DOHH2 (cell line): ENCODE measurements at regions not wholly inside any gene's neighbourhood (a gene's known extent, or its start where the extent isn't known, plus 50 kb on each side); places are given as distances from the start of the nearest gene placed in this dataset.

Experiments used
- H3F3A ChIP-seq: fragments of 200-600 bp; sonication (generic), shearing (Covaris generic); 2 replicates; pipeline ENCODE4 v1.6.0; 2016; ENCODE audit warnings: antibody characterized with exemption, mild to moderate bottlenecking; ENCODE audit not compliant: control insufficient read depth, insufficient read depth
- H3K27ac ChIP-seq: fragments of 200-600 bp; sonication (generic); 2 replicates; pipeline ENCODE4 v1.5.1; 2014; ENCODE audit warnings: low read depth, mild to moderate bottlenecking, low read length, moderate library complexity
- H3K27me3 ChIP-seq: fragments of 200-600 bp; sonication (generic); 2 replicates; pipeline ENCODE4 v1.6.1; 2014; ENCODE audit warnings: mild to moderate bottlenecking, low read length, mixed read lengths; ENCODE audit not compliant: control insufficient read depth
- H3K36me3 ChIP-seq: fragments of 200-600 bp; sonication (generic); 2 replicates; pipeline ENCODE4 v1.6.1; 2014; ENCODE audit warnings: mild to moderate bottlenecking, low read length, moderate library complexity, mixed read lengths; ENCODE audit not compliant: control insufficient read depth
- H3K4me1 ChIP-seq: fragments of 200-600 bp; sonication (generic); 2 replicates; pipeline ENCODE4 v1.6.1; 2014; ENCODE audit warnings: mild to moderate bottlenecking, low read length, mixed read lengths; ENCODE audit not compliant: control insufficient read depth
- H3K4me2 ChIP-seq: fragments of 200-600 bp; sonication (generic); 2 replicates; pipeline ENCODE4 v1.6.0; 2014; ENCODE audit warnings: mild to moderate bottlenecking, low read length, moderate library complexity
- H3K4me3 ChIP-seq: fragments of 200-600 bp; sonication (generic); 2 replicates; pipeline ENCODE4 v1.5.1; 2014; ENCODE audit warnings: mild to moderate bottlenecking, low read length, mixed read lengths
- H3K79me2 ChIP-seq: fragments of 200-600 bp; sonication (generic); 2 replicates; pipeline ENCODE4 v1.6.1; 2014; ENCODE audit warnings: mild to moderate bottlenecking, low read length, mixed read lengths; ENCODE audit not compliant: control insufficient read depth
- H3K9me2 ChIP-seq: fragments of 200-600 bp; sonication (generic); replicated peaks from 2 replicates; pipeline ENCODE4 v1.6.1; 2014; ENCODE audit warnings: mild to moderate bottlenecking, low read length, mixed read lengths; ENCODE audit not compliant: control insufficient read depth
- H3K9me3 ChIP-seq: fragments of 200-600 bp; sonication (generic); 2 replicates; pipeline ENCODE4 v1.6.1; 2014; ENCODE audit warnings: antibody characterized with exemption, low read length, mixed read lengths; ENCODE audit not compliant: control insufficient read depth, insufficient read depth
- H4K20me1 ChIP-seq: fragments of 200-600 bp; sonication (generic); 2 replicates; pipeline ENCODE4 v1.6.0; 2014; ENCODE audit warnings: low read depth, mild to moderate bottlenecking, antibody characterized with exemption, low read length, moderate library complexity; ENCODE audit not compliant: control insufficient read depth, insufficient read depth
- EZH2phosphoT487 ChIP-seq: fragments of 200-600 bp; sonication (generic); IDR thresholded peaks from 2 replicates; pipeline ENCODE4 v1.6.1; 2017; ENCODE audit warnings: borderline replicate concordance, mild to moderate bottlenecking, antibody characterized with exemption, low read length, moderate library complexity, mixed read lengths
- TF ChIP-seq, protein P1 (sequence below): fragments of 200-600 bp; sonication (generic); IDR thresholded peaks from one replicate; pipeline ENCODE4 v1.5.1; 2014; ENCODE audit warnings: antibody characterized with exemption, mild to moderate bottlenecking, low read depth, low read length; ENCODE audit not compliant: poor library complexity, severe bottlenecking

DNA sequence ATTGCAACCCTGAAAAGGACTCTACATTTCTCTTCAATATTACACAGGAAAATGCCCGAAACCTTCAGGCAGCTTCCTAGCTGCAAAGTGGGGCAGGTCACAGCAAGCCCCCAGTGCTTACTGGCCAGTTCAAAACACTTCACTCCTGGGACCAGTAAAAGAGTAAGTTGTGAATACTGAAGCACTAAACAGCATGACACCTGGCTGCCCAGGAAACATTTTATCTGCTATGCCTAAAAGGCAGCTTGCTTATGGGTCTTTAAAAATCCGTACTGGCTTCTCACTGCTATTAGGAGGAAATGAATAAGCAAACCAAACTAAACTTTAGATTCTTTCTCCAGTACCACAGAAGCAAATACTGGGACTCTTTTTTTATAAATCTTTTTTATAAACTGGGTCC, 457.9 kb upstream of the ALCAM start:
- no peak for TF ChIP-seq EZH2phosphoT487
- TF ChIP-seq, protein P1, sequence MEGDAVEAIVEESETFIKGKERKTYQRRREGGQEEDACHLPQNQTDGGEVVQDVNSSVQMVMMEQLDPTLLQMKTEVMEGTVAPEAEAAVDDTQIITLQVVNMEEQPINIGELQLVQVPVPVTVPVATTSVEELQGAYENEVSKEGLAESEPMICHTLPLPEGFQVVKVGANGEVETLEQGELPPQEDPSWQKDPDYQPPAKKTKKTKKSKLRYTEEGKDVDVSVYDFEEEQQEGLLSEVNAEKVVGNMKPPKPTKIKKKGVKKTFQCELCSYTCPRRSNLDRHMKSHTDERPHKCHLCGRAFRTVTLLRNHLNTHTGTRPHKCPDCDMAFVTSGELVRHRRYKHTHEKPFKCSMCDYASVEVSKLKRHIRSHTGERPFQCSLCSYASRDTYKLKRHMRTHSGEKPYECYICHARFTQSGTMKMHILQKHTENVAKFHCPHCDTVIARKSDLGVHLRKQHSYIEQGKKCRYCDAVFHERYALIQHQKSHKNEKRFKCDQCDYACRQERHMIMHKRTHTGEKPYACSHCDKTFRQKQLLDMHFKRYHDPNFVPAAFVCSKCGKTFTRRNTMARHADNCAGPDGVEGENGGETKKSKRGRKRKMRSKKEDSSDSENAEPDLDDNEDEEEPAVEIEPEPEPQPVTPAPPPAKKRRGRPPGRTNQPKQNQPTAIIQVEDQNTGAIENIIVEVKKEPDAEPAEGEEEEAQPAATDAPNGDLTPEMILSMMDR, result no peak
- Histone ChIP-seq H3K36me3 (no peaks in the 10 kb centered on the region), H3K4me2 (no peak overlapping the region), H3K9me2 (no peaks in the 10 kb centered on the region), H3F3A (no peaks in the 10 kb centered on the region), H3K4me1 (no peaks in the 10 kb centered on the region), H3K27me3 (no peaks in the 10 kb centered on the region), H4K20me1 (no peaks in the 10 kb centered on the region), H3K79me2 (no peaks in the 10 kb centered on the region), H3K4me3 (no peak overlapping the region), H3K27ac (no peak overlapping the region), H3K9me3 (no peaks in the 10 kb centered on the region; the same call in 1 of the 2 replicates)

- H3K36me3 ChIP-seq, result no peaks in the 10 kb centered on the region
- H3K4me2 ChIP-seq, result no peak overlapping the region
- H3K4me3 ChIP-seq, result no peak overlapping the region
- no peaks in the 10 kb centered on the region for H3K27me3 ChIP-seq
- H3K4me1 ChIP-seq, result no peaks in the 10 kb centered on the region
- H3K9me2 ChIP-seq, result no peaks in the 10 kb centered on the region
- no peak overlapping the region for H3K27ac ChIP-seq
- H3F3A ChIP-seq, result no peaks in the 10 kb centered on the region
- H3K79me2 ChIP-seq, result no peaks in the 10 kb centered on the region
- no peaks in the 10 kb centered on the region; the same call in 1 of the 2 replicates for H3K9me3 ChIP-seq
- no peak for TF ChIP-seq EZH2phosphoT487
- TF ChIP-seq, protein P1, result no peak
- no peaks in the 10 kb centered on the region for H4K20me1 ChIP-seq
Observed at GRCh38 chr3:104909198-104909597, 457.5 kb upstream of the ALCAM start.

DNA sequence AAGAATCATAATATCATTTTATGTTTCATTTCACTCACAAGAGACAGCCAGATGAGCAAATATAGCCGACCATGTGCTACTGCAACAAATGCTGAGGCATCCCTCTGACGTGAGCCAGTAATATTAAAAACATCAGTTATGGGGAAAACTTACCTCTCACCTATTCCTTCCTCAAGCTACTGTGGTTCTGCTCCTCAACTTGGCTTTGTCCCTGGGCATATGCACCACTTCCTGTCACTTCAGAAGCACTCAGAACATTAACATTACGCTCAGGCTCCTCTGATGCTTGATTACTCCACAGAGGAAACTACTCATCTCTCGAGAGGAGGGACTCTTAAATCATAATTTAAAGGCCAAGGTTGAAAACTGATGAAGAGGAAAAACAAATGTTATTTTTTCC, 457.0 kb upstream of the ALCAM start:
- TF ChIP-seq EZH2phosphoT487, result no peak
- TF ChIP-seq, protein P1, result no peak
- Histone ChIP-seq H4K20me1 (no peaks in the 10 kb centered on the region), H3F3A (no peaks in the 10 kb centered on the region), H3K4me2 (no peak overlapping the region), H3K9me3 (no peaks in the 10 kb centered on the region; the same call in 1 of the 2 replicates), H3K27me3 (no peaks in the 10 kb centered on the region), H3K79me2 (no peaks in the 10 kb centered on the region), H3K27ac (no peak overlapping the region), H3K4me3 (no peak overlapping the region), H3K36me3 (no peaks in the 10 kb centered on the region), H3K4me1 (no peaks in the 10 kb centered on the region), H3K9me2 (no peaks in the 10 kb centered on the region)

- H3K4me3 ChIP-seq, result no peak overlapping the region
- H3K4me1 ChIP-seq, result no peaks in the 10 kb centered on the region
- H3K36me3 ChIP-seq, result no peaks in the 10 kb centered on the region
- H3K9me3 ChIP-seq, result no peaks in the 10 kb centered on the region; the same call in 1 of the 2 replicates
- H4K20me1 ChIP-seq, result no peaks in the 10 kb centered on the region
- H3K4me2 ChIP-seq, result no peak overlapping the region
- H3K79me2 ChIP-seq, result no peaks in the 10 kb centered on the region
- no peaks in the 10 kb centered on the region for H3F3A ChIP-seq
- no peak overlapping the region for H3K27ac ChIP-seq
- TF ChIP-seq EZH2phosphoT487, result no peak
- TF ChIP-seq, protein P1, result no peak
- no peaks in the 10 kb centered on the region for H3K9me2 ChIP-seq
- no peaks in the 10 kb centered on the region for H3K27me3 ChIP-seq
Observed at GRCh38 chr3:104911376-104911775, 455.3 kb upstream of the ALCAM start.
